ENCODE measurements at regions not wholly inside any gene's neighbourhood (a gene's known extent, or its start where the extent isn't known, plus 50 kb on each side); places are given as distances from the start of the nearest gene placed in this dataset.

DNA sequence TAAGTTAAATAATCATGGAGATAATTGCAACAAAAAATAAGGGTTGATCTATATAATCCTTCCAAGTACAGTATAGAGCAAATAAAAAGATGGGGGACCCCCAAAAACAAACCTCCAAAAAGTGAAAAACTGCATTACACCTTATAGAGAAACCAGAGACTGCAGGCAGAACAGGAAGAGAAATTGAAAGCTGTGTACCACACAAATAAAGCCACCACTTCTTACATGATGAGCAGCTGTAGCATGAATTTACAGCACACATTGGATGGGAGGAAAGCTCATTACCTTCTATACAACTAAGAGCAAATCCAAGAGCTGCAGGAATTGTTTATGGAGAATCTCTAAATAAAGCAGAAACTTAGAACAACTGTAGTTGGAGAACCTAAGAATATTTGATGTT is 152.4 kb upstream of the PDE5A start:
- Histone ChIP-seq H3K4me1 (ENCODE audit: control insufficient read depth in 5 of 5, insufficient read depth in 5 of 5, low read length in 5 of 5) (no peaks in the 10 kb centered on the region), H3K9ac (ENCODE audit: low read length in 5 of 5) (no peak overlapping the region), H3K4me3 (ENCODE audit: low read depth in 1 of 5, low read length in 5 of 5) (no peak overlapping the region), H3K27me3 (ENCODE audit: control insufficient read depth in 5 of 5, insufficient read depth in 4 of 5, low read length in 5 of 5) (no peaks in the 10 kb centered on the region), H3K9me3 (ENCODE audit: control insufficient read depth in 5 of 5, low read length in 5 of 5) (peaks cover 0 to 2% (median 0%) of the 10 kb centered on the region in 5 donors), H3K27ac (ENCODE audit: low read depth, low read length) (no peak overlapping the region), H3K36me3 (ENCODE audit: control insufficient read depth in 5 of 5, insufficient read depth in 5 of 5, low read length in 5 of 5) (no peaks in the 10 kb centered on the region)

DNA sequence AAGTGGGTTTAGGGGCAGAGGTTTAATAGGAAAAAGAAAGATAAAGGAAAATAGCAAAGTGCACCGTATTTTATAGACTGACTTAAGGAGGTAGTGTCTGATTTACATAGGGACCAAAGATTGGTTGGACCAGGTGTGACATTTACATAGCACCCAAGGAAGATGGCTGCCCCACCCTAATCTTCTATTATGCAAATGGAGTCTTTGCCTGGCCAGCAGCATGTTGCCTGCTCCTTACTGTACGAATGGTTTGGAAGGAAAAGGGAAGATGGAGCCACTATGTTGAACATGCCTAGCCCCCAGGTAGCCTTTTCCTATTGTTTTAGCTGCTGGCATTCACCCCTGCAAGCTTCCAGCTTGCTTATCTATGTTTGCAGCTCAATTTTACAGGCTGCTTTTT is 146.2 kb upstream of the PDE5A start:
- Histone ChIP-seq H3K4me3 (ENCODE audit: low read depth in 1 of 5, low read length in 5 of 5) (no peak overlapping the region), H3K27ac (ENCODE audit: low read depth, low read length) (no peak overlapping the region), H3K27me3 (ENCODE audit: control insufficient read depth in 5 of 5, insufficient read depth in 4 of 5, low read length in 5 of 5) (no peaks in the 10 kb centered on the region), H3K4me1 (ENCODE audit: control insufficient read depth in 5 of 5, insufficient read depth in 5 of 5, low read length in 5 of 5) (no peaks in the 10 kb centered on the region), H3K36me3 (ENCODE audit: control insufficient read depth in 5 of 5, insufficient read depth in 5 of 5, low read length in 5 of 5) (no peaks in the 10 kb centered on the region), H3K9me3 (ENCODE audit: control insufficient read depth in 5 of 5, low read length in 5 of 5) (peaks cover 0 to 2% (median 0%) of the 10 kb centered on the region in 5 donors), H3K9ac (ENCODE audit: low read length in 5 of 5) (no peak overlapping the region)

- Histone ChIP-seq H3K9ac (ENCODE audit: low read length in 5 of 5) (no peak overlapping the region), H3K4me3 (ENCODE audit: low read depth in 1 of 5, low read length in 5 of 5) (no peak overlapping the region), H3K27me3 (ENCODE audit: control insufficient read depth in 5 of 5, insufficient read depth in 4 of 5, low read length in 5 of 5) (no peaks in the 10 kb centered on the region), H3K9me3 (ENCODE audit: control insufficient read depth in 5 of 5, low read length in 5 of 5) (peaks cover 0 to 3% (median 0%) of the 10 kb centered on the region in 5 donors), H3K4me1 (ENCODE audit: control insufficient read depth in 5 of 5, insufficient read depth in 5 of 5, low read length in 5 of 5) (no peaks in the 10 kb centered on the region), H3K36me3 (ENCODE audit: control insufficient read depth in 5 of 5, insufficient read depth in 5 of 5, low read length in 5 of 5) (no peaks in the 10 kb centered on the region), H3K27ac (ENCODE audit: low read depth, low read length) (no peak overlapping the region)
Observed at GRCh38 chr4:119765951-119766350, 137.3 kb upstream of the PDE5A start.

- Histone ChIP-seq H3K4me1 (ENCODE audit: control insufficient read depth in 5 of 5, insufficient read depth in 5 of 5, low read length in 5 of 5) (no peaks in the 10 kb centered on the region), H3K27me3 (ENCODE audit: control insufficient read depth in 5 of 5, insufficient read depth in 4 of 5, low read length in 5 of 5) (no peaks in the 10 kb centered on the region), H3K4me3 (ENCODE audit: low read depth in 1 of 5, low read length in 5 of 5) (no peak overlapping the region), H3K9ac (ENCODE audit: low read length in 5 of 5) (no peak overlapping the region), H3K9me3 (ENCODE audit: control insufficient read depth in 5 of 5, low read length in 5 of 5) (peaks cover 0 to 3% (median 0%) of the 10 kb centered on the region in 5 donors), H3K27ac (ENCODE audit: low read depth, low read length) (no peak overlapping the region), H3K36me3 (ENCODE audit: control insufficient read depth in 5 of 5, insufficient read depth in 5 of 5, low read length in 5 of 5) (no peaks in the 10 kb centered on the region)
Observed at GRCh38 chr4:119765469-119765868, 136.9 kb upstream of the PDE5A start.

GRCh38 chr4:119763386-119763785 is 134.8 kb upstream of the PDE5A start:
- no peak overlapping the region for H3K9ac ChIP-seq (ENCODE audit: low read length in 5 of 5)
- H3K4me3 ChIP-seq (ENCODE audit: low read depth in 1 of 5, low read length in 5 of 5) = no peak overlapping the region
- H3K27me3 ChIP-seq (ENCODE audit: control insufficient read depth in 5 of 5, insufficient read depth in 4 of 5, low read length in 5 of 5) = no peaks in the 10 kb centered on the region
- H3K27ac ChIP-seq (ENCODE audit: low read depth, low read length) = no peak overlapping the region
- no peaks in the 10 kb centered on the region for H3K36me3 ChIP-seq (ENCODE audit: control insufficient read depth in 5 of 5, insufficient read depth in 5 of 5, low read length in 5 of 5)
- no peaks in the 10 kb centered on the region for H3K4me1 ChIP-seq (ENCODE audit: control insufficient read depth in 5 of 5, insufficient read depth in 5 of 5, low read length in 5 of 5)
- H3K9me3 ChIP-seq (ENCODE audit: control insufficient read depth in 5 of 5, low read length in 5 of 5) = peaks cover 0 to 3% (median 0%) of the 10 kb centered on the region in 5 donors

- no peak overlapping the region for H3K9ac ChIP-seq (ENCODE audit: low read length in 5 of 5)
Observed at GRCh38 chr4:119755599-119755998, 127.0 kb upstream of the PDE5A start.

DNA sequence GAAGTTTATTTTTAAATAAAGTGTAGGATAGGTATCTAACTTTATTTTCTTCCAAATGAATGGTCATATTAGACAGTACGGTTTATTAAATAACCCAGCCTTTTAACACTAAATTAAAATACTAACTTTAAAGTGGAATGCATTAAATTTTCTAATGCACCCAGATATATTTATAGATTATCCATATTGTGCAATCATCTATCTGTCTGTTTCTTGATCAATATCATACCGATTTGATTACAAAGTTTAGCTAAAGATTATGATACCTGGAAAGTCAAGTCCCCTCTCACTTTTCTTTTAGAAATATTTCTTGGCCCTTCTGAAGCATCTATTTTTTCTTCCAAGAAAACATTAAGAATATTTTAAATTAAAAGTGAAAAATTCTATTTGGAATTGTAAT is 124.3 kb upstream of the PDE5A start:
- Histone ChIP-seq H3K4me1 (ENCODE audit: control insufficient read depth in 5 of 5, insufficient read depth in 5 of 5, low read length in 5 of 5) (no peaks in the 10 kb centered on the region), H3K27me3 (ENCODE audit: control insufficient read depth in 5 of 5, insufficient read depth in 4 of 5, low read length in 5 of 5) (no peaks in the 10 kb centered on the region), H3K9ac (ENCODE audit: low read length in 5 of 5) (no peak overlapping the region), H3K4me3 (ENCODE audit: low read depth in 1 of 5, low read length in 5 of 5) (no peak overlapping the region), H3K9me3 (ENCODE audit: control insufficient read depth in 5 of 5, low read length in 5 of 5) (no peaks in the 10 kb centered on the region), H3K27ac (ENCODE audit: low read depth, low read length) (no peak overlapping the region), H3K36me3 (ENCODE audit: control insufficient read depth in 5 of 5, insufficient read depth in 5 of 5, low read length in 5 of 5) (no peaks in the 10 kb centered on the region)

More at GRCh38 chr4:119755599-119755998, 127.0 kb upstream of the PDE5A start:
- Histone ChIP-seq H3K36me3 (ENCODE audit: control insufficient read depth in 5 of 5, insufficient read depth in 5 of 5, low read length in 5 of 5) (no peaks in the 10 kb centered on the region), H3K4me3 (ENCODE audit: low read depth in 1 of 5, low read length in 5 of 5) (no peak overlapping the region), H3K27ac (ENCODE audit: low read depth, low read length) (no peak overlapping the region), H3K9me3 (ENCODE audit: control insufficient read depth in 5 of 5, low read length in 5 of 5) (no peaks in the 10 kb centered on the region), H3K4me1 (ENCODE audit: control insufficient read depth in 5 of 5, insufficient read depth in 5 of 5, low read length in 5 of 5) (no peaks in the 10 kb centered on the region), H3K27me3 (ENCODE audit: control insufficient read depth in 5 of 5, insufficient read depth in 4 of 5, low read length in 5 of 5) (no peaks in the 10 kb centered on the region)

DNA sequence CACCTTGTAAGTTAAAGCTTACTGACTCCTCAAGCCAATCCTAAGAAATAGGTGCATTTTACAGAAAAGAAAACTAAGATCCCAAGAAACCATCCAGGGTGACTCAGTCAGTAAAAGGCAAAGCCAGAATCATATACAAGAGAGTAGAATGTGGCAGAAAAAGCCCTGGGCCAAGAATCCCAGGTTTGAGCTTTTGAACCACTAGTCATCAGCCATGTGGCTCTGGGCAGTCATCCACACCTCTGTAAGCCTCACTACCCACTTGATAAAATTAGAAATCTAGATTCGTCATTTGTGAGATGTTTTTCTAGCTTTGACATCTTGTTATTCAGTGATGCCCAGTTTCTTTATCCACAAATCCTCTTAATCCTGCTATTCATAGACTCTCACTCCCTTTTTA is 122.2 kb upstream of the PDE5A start:
- H3K4me3 ChIP-seq (ENCODE audit: low read depth in 1 of 5, low read length in 5 of 5) = no peak overlapping the region
- no peak overlapping the region for H3K9ac ChIP-seq (ENCODE audit: low read length in 5 of 5)
- H3K9me3 ChIP-seq (ENCODE audit: control insufficient read depth in 5 of 5, low read length in 5 of 5) = no peaks in the 10 kb centered on the region
- no peak overlapping the region for H3K27ac ChIP-seq (ENCODE audit: low read depth, low read length)
- H3K4me1 ChIP-seq (ENCODE audit: control insufficient read depth in 5 of 5, insufficient read depth in 5 of 5, low read length in 5 of 5) = no peaks in the 10 kb centered on the region
- no peaks in the 10 kb centered on the region for H3K27me3 ChIP-seq (ENCODE audit: control insufficient read depth in 5 of 5, insufficient read depth in 4 of 5, low read length in 5 of 5)
- H3K36me3 ChIP-seq (ENCODE audit: control insufficient read depth in 5 of 5, insufficient read depth in 5 of 5, low read length in 5 of 5) = no peaks in the 10 kb centered on the region

DNA sequence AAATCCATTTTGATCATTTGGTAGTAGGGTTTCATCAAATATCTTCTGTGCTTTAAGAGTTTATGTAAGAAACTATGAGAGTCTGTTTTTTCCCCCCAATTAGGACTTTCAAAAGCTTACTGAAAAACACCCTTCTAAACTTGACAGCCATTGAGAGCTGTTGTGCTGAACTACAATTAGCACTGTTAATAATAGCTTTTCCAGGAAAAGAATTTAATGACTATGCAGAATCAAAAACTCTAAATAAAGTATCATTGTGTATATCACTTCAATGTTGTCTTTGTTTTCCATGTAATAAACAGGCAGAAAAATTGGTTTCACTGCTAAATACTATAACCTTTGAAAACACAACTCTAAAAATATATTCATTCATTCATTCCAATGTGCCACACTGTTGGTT is 121.4 kb upstream of the PDE5A start:
- Histone ChIP-seq H3K4me3 (ENCODE audit: low read depth in 1 of 5, low read length in 5 of 5) (no peak overlapping the region), H3K36me3 (ENCODE audit: control insufficient read depth in 5 of 5, insufficient read depth in 5 of 5, low read length in 5 of 5) (no peaks in the 10 kb centered on the region), H3K27me3 (ENCODE audit: control insufficient read depth in 5 of 5, insufficient read depth in 4 of 5, low read length in 5 of 5) (no peaks in the 10 kb centered on the region), H3K9ac (ENCODE audit: low read length in 5 of 5) (no peak overlapping the region), H3K4me1 (ENCODE audit: control insufficient read depth in 5 of 5, insufficient read depth in 5 of 5, low read length in 5 of 5) (no peaks in the 10 kb centered on the region), H3K9me3 (ENCODE audit: control insufficient read depth in 5 of 5, low read length in 5 of 5) (no peaks in the 10 kb centered on the region), H3K27ac (ENCODE audit: low read depth, low read length) (no peak overlapping the region)

- no peak overlapping the region for H3K9ac ChIP-seq (ENCODE audit: low read length in 5 of 5)
- no peak overlapping the region for H3K27ac ChIP-seq (ENCODE audit: low read depth, low read length)
- H3K4me1 ChIP-seq (ENCODE audit: control insufficient read depth in 5 of 5, insufficient read depth in 5 of 5, low read length in 5 of 5) = no peaks in the 10 kb centered on the region
- no peaks in the 10 kb centered on the region for H3K27me3 ChIP-seq (ENCODE audit: control insufficient read depth in 5 of 5, insufficient read depth in 4 of 5, low read length in 5 of 5)
- no peaks in the 10 kb centered on the region for H3K36me3 ChIP-seq (ENCODE audit: control insufficient read depth in 5 of 5, insufficient read depth in 5 of 5, low read length in 5 of 5)
- H3K9me3 ChIP-seq (ENCODE audit: control insufficient read depth in 5 of 5, low read length in 5 of 5) = no peaks in the 10 kb centered on the region
- no peak overlapping the region for H3K4me3 ChIP-seq (ENCODE audit: low read depth in 1 of 5, low read length in 5 of 5)
Observed at GRCh38 chr4:119748853-119749252, 120.2 kb upstream of the PDE5A start.

DNA sequence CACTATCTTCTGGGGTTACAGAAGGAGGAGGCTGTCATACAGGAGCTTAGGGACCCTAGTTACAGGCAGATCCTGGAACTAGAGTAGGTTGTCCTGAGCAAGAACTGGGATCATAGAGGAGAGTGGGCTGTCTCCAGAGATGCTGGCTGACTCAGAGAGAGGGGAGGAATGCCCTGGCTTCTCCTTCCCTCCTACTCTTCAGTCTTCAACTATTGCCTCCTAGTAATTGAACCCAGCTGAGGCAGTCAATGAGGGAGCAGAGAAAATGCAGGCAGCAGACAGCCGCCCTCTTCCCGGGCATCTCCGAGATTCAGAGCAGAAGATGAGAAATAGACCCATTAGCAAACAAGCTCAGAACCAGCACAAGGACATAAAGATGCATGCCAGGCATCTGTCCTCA is 118.3 kb upstream of the PDE5A start:
- H3K9ac ChIP-seq (ENCODE audit: low read length in 5 of 5) = no peak overlapping the region
- no peak overlapping the region for H3K4me3 ChIP-seq (ENCODE audit: low read depth in 1 of 5, low read length in 5 of 5)
- H3K9me3 ChIP-seq (ENCODE audit: control insufficient read depth in 5 of 5, low read length in 5 of 5) = no peaks in the 10 kb centered on the region
- no peaks in the 10 kb centered on the region for H3K27me3 ChIP-seq (ENCODE audit: control insufficient read depth in 5 of 5, insufficient read depth in 4 of 5, low read length in 5 of 5)
- no peaks in the 10 kb centered on the region for H3K4me1 ChIP-seq (ENCODE audit: control insufficient read depth in 5 of 5, insufficient read depth in 5 of 5, low read length in 5 of 5)
- no peak overlapping the region for H3K27ac ChIP-seq (ENCODE audit: low read depth, low read length)
- H3K36me3 ChIP-seq (ENCODE audit: control insufficient read depth in 5 of 5, insufficient read depth in 5 of 5, low read length in 5 of 5) = no peaks in the 10 kb centered on the region

All from subcutaneous abdominal adipose tissue (tissue), 5 donors.